Keratinocyte (primary cell): ENCODE measurements at regions not wholly inside any gene's neighbourhood (a gene's known extent, or its start where the extent isn't known, plus 50 kb on each side); places are given as distances from the start of the nearest gene placed in this dataset.

Experiments
- DNase-seq: peaks from one replicate; pipeline ENCODE4 v3.0.0-alpha.2; 2011; ENCODE audit warnings: low read depth, missing footprints, low spot score
- FAIRE-seq: peaks from 2 replicates; lab custom pipeline; 2011; peaks lifted over from hg19 to GRCh38; lab: Jason Lieb, UNC
- H2AFZ ChIP-seq: 2 replicates; pipeline ENCODE4 v1.6.0; 2012; ENCODE audit warnings: low read length, control low read depth, inconsistent platforms; ENCODE audit not compliant: control insufficient read depth
- H3K27ac ChIP-seq: 2 replicates; pipeline ENCODE4 v1.5.1; 2011; ENCODE audit warnings: low read length; ENCODE audit not compliant: control insufficient read depth, insufficient read depth
- H3K27me3 ChIP-seq: 3 replicates; pipeline ENCODE4 v1.6.0; 2011; ENCODE audit warnings: low read length; ENCODE audit not compliant: control insufficient read depth, insufficient read depth; ENCODE audit errors: extremely low read depth
- H3K36me3 ChIP-seq, 2 experiments: 2 replicates in 1 of 2; 3 replicates in 1 of 2; pipeline ENCODE4 v1.5.1; 2011; ENCODE audit warnings: low read length in 2 of 2, mild to moderate bottlenecking in 1 of 2; ENCODE audit not compliant: control insufficient read depth in 2 of 2, insufficient read depth in 2 of 2; ENCODE audit errors: extremely low read depth in 1 of 2
- H3K4me1 ChIP-seq: 3 replicates; pipeline ENCODE4 v1.5.1; 2011; ENCODE audit warnings: low read length; ENCODE audit not compliant: control insufficient read depth, insufficient read depth; ENCODE audit errors: extremely low read depth
- H3K4me2 ChIP-seq: 3 replicates; pipeline ENCODE4 v1.6.0; 2011; ENCODE audit warnings: low read depth, low read length; ENCODE audit not compliant: control insufficient read depth, insufficient read depth; ENCODE audit errors: extremely low read depth
- H3K4me3 ChIP-seq, 3 experiments: fragments of 200-600 bp in 1 of 3; sonication (generic) in 1 of 3; 2 replicates in 2 of 3; 3 replicates in 1 of 3; pipeline ENCODE4 v1.5.1; 2011 to 2016; ENCODE audit warnings: low read length in 3 of 3, mild to moderate bottlenecking in 3 of 3, control low read depth in 2 of 3, inconsistent platforms in 1 of 3, low read depth in 1 of 3, mixed read lengths in 1 of 3, mixed run types in 1 of 3, moderate library complexity in 1 of 3; ENCODE audit not compliant: control insufficient read depth in 2 of 3, insufficient read depth in 2 of 3; ENCODE audit errors: extremely low read depth in 1 of 3
- H3K79me2 ChIP-seq: 2 replicates; pipeline ENCODE4 v1.6.0; 2012; ENCODE audit warnings: low read length; ENCODE audit not compliant: control insufficient read depth, insufficient read depth
- H3K9ac ChIP-seq: 3 replicates; pipeline ENCODE4 v1.6.0; 2011; ENCODE audit warnings: low read length; ENCODE audit not compliant: control insufficient read depth, insufficient read depth; ENCODE audit errors: extremely low read depth
- H3K9me1 ChIP-seq: 3 replicates; pipeline ENCODE4 v1.6.0; 2011; ENCODE audit warnings: low read length; ENCODE audit not compliant: control insufficient read depth, insufficient read depth; ENCODE audit errors: extremely low read depth
- H3K9me3 ChIP-seq: 2 replicates; pipeline ENCODE4 v1.5.1; 2012; ENCODE audit warnings: low read depth, low read length; ENCODE audit not compliant: control insufficient read depth
- H4K20me1 ChIP-seq: 3 replicates; pipeline ENCODE4 v1.6.0; 2011; ENCODE audit warnings: low read length; ENCODE audit not compliant: control insufficient read depth, insufficient read depth; ENCODE audit errors: extremely low read depth
- EZH2 ChIP-seq: IDR thresholded peaks from one replicate; pipeline ENCODE4 v1.6.1; 2012; ENCODE audit warnings: inconsistent platforms, mild to moderate bottlenecking, low read length, moderate library complexity
- dilution Hi-C: fragments of 300-500 bp; cut with MboI; formaldehyde crosslinking; loops from one replicate; pipeline ENCODE4 v1.7.0; 2020; ENCODE audit warnings: low sequenced_read_pairs; ENCODE audit not compliant: extremely low pct_ligation_motif_present
- TF ChIP-seq, protein P1 (sequence below), 3 experiments: IDR thresholded peaks in 1 of 3; conservative IDR thresholded peaks in 1 of 3; optimal IDR thresholded peaks in 1 of 3; 2 replicates in 2 of 3; 3 replicates in 1 of 3; pipeline versions ENCODE3 to v1.5.1; 2011; ENCODE audit warnings: low read length in 3 of 3, mild to moderate bottlenecking in 3 of 3, moderate library complexity in 2 of 3, control low read depth in 1 of 3, inconsistent platforms in 1 of 3; ENCODE audit not compliant: insufficient read depth in 2 of 3; ENCODE audit errors: extremely low read depth in 1 of 3

GRCh38 chr12:91327131-91327530, 144.5 kb upstream of the DCN start:
- TF ChIP-seq, protein P1, sequence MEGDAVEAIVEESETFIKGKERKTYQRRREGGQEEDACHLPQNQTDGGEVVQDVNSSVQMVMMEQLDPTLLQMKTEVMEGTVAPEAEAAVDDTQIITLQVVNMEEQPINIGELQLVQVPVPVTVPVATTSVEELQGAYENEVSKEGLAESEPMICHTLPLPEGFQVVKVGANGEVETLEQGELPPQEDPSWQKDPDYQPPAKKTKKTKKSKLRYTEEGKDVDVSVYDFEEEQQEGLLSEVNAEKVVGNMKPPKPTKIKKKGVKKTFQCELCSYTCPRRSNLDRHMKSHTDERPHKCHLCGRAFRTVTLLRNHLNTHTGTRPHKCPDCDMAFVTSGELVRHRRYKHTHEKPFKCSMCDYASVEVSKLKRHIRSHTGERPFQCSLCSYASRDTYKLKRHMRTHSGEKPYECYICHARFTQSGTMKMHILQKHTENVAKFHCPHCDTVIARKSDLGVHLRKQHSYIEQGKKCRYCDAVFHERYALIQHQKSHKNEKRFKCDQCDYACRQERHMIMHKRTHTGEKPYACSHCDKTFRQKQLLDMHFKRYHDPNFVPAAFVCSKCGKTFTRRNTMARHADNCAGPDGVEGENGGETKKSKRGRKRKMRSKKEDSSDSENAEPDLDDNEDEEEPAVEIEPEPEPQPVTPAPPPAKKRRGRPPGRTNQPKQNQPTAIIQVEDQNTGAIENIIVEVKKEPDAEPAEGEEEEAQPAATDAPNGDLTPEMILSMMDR (optimal IDR thresholded peaks at IDR 0.05 in 1 of 3, IDR thresholded peaks at IDR 0.05 in 1 of 3, conservative IDR thresholded peaks at IDR 0.05 in 1 of 3; ENCODE audit: extremely low read depth in 1 of 3, insufficient read depth in 2 of 3, low read length in 3 of 3) = no peak
- TF ChIP-seq EZH2 = no peak
- no peaks in the 10 kb centered on the region for H4K20me1 ChIP-seq
- H3K4me2 ChIP-seq = no peak overlapping the region
- DNase-seq (no peak), FAIRE-seq (no peak)
- no peaks in the 10 kb centered on the region for H3K36me3 ChIP-seq
- H3K9ac ChIP-seq = no peak overlapping the region
- no peak overlapping the region for H3K27ac ChIP-seq
- no peaks in the 10 kb centered on the region for H3K4me1 ChIP-seq
- H3K79me2 ChIP-seq = no peaks in the 10 kb centered on the region
- no peak overlapping the region for H3K4me3 ChIP-seq
- no peaks in the 10 kb centered on the region for H3K27me3 ChIP-seq
- no peak overlapping the region for H2AFZ ChIP-seq
- H3K9me1 ChIP-seq = no peaks in the 10 kb centered on the region
- no peaks in the 10 kb centered on the region for H3K9me3 ChIP-seq
- dilution Hi-C loops = loop anchor here (25.0 kb wide), 1 partner anchor 340 kb away; no protein-coding TSS in a partner anchor

DNA sequence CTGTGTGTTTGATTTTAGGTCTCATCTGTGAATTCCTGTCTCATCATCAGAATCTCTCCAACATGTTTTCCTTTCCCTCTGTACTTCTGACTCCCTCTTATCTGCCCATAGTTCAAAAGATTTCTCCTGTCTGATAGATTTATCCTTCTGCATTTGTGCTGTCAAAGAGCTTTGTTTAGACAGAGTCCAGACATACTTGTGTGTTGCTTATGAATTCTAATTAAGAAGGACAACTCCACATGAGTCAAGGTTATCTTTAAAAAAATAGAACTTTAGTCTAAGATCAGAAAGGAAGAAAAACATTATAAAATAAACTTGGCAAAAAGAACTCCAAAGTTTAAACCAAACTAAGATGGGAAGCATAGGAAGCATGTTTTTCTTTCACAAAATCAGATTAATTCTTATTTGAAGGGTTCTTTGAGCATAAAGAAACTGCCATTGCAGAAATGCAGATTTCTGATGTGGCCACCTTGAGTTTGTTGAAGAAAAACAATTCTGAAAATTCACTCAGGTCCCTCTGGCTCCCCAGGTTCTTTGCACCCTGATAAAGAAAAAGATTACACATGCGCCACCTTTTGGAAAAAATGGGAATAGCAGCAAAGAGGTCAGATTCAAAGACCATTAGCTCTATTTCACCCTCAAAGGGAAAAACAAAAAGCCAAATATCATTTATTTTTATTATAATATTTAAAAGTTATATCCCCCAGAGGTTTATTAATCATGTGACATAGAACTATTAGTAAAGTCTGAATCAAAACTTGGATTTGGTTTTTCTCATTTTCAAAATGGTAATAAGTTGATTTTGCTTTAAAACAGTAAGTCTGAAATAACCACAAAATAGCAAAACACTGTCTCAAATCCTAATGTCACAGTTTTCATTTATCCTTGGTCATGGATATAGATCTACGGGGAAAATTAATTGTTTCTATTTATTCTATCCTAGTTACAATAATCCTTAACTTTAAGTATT, 143.7 kb upstream of the DCN start:
- H2AFZ ChIP-seq = no peak overlapping the region
- H3K9me1 ChIP-seq = no peaks in the 10 kb centered on the region
- FAIRE-seq = no peak
- no peak overlapping the region for H3K4me2 ChIP-seq
- no peak overlapping the region for H3K27ac ChIP-seq
- H3K9ac ChIP-seq = no peak overlapping the region
- H3K4me1 ChIP-seq = no peaks in the 10 kb centered on the region
- H3K27me3 ChIP-seq = no peaks in the 10 kb centered on the region
- no peaks in the 10 kb centered on the region for H3K79me2 ChIP-seq
- no peaks in the 10 kb centered on the region for H3K36me3 ChIP-seq
- dilution Hi-C loops = loop anchor here (25.0 kb wide), 1 partner anchor 339 kb away; no protein-coding TSS in a partner anchor
- TF ChIP-seq, protein P1 (optimal IDR thresholded peaks at IDR 0.05 in 1 of 3, IDR thresholded peaks at IDR 0.05 in 1 of 3, conservative IDR thresholded peaks at IDR 0.05 in 1 of 3; ENCODE audit: extremely low read depth in 1 of 3, insufficient read depth in 2 of 3, low read length in 3 of 3) = peak; percentile 22 to 62 (median 59)
- TF ChIP-seq EZH2 = no peak
- no peaks in the 10 kb centered on the region for H4K20me1 ChIP-seq
- DNase-seq = no peak
- H3K4me3 ChIP-seq = no peak overlapping the region
- no peaks in the 10 kb centered on the region for H3K9me3 ChIP-seq
